ENCODE measurements at regions not wholly inside any gene's neighbourhood (a gene's known extent, or its start where the extent isn't known, plus 50 kb on each side); places are given as distances from the start of the nearest gene placed in this dataset.

DNA sequence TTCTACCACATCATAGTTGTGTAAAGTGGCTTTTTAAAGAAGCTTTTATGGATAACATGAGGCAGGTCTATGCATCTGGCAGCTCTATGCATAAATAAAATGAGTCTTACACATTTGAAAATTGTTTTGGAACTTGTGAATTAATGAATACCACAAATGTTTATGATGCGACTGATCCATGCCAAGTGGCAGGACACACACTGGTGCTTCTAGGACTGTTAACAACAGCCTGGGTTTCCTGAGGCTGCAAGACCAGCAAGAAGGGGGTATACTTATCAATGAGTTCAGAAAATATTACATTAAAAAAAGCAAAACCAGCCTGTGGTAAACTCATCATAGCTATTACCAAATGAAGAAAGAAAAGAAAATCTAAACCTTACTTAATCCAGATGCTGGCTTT is 212.9 kb upstream of the PDE10A start:
- no peaks in the 10 kb centered on the region for H3K4me1 ChIP-seq (ENCODE audit: insufficient read depth, low read length, poor library complexity, severe bottlenecking)
- H3K9me2 ChIP-seq (replicated peaks; ENCODE audit: low read depth, low read length): no peaks in the 10 kb centered on the region
- H2AFZ ChIP-seq (ENCODE audit: low read length): no peak overlapping the region
- H3F3A ChIP-seq (ENCODE audit: low read depth): no peaks in the 10 kb centered on the region
- TF ChIP-seq EZH2phosphoT487 (IDR thresholded peaks at IDR 0.05; ENCODE audit: borderline replicate concordance): no peak
- TF ChIP-seq, protein P1, sequence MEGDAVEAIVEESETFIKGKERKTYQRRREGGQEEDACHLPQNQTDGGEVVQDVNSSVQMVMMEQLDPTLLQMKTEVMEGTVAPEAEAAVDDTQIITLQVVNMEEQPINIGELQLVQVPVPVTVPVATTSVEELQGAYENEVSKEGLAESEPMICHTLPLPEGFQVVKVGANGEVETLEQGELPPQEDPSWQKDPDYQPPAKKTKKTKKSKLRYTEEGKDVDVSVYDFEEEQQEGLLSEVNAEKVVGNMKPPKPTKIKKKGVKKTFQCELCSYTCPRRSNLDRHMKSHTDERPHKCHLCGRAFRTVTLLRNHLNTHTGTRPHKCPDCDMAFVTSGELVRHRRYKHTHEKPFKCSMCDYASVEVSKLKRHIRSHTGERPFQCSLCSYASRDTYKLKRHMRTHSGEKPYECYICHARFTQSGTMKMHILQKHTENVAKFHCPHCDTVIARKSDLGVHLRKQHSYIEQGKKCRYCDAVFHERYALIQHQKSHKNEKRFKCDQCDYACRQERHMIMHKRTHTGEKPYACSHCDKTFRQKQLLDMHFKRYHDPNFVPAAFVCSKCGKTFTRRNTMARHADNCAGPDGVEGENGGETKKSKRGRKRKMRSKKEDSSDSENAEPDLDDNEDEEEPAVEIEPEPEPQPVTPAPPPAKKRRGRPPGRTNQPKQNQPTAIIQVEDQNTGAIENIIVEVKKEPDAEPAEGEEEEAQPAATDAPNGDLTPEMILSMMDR (conservative IDR thresholded peaks at IDR 0.05; ENCODE audit: low read length): no peak
- no peak overlapping the region for H3K9ac ChIP-seq (ENCODE audit: low read depth, low read length, poor library complexity, severe bottlenecking)
- H3K4me2 ChIP-seq (ENCODE audit: low read depth, low read length, poor library complexity, severe bottlenecking): no peak overlapping the region
- H4K20me1 ChIP-seq (ENCODE audit: insufficient read depth, low read length, poor library complexity, severe bottlenecking): no peaks in the 10 kb centered on the region
- no peaks in the 10 kb centered on the region for H3K36me3 ChIP-seq (ENCODE audit: insufficient read depth, low read length)
- H3K79me2 ChIP-seq (ENCODE audit: insufficient read depth, low read length): no peaks in the 10 kb centered on the region
- H3K4me3 ChIP-seq (ENCODE audit: low read length, poor library complexity, severe bottlenecking): no peak overlapping the region
- H3K27me3 ChIP-seq (ENCODE audit: insufficient read depth, low read length, poor library complexity, severe bottlenecking): peaks cover 3% of the 10 kb centered on the region
- no peaks in the 10 kb centered on the region for H3K9me3 ChIP-seq (ENCODE audit: insufficient read depth, low read depth, low read length)

DNA sequence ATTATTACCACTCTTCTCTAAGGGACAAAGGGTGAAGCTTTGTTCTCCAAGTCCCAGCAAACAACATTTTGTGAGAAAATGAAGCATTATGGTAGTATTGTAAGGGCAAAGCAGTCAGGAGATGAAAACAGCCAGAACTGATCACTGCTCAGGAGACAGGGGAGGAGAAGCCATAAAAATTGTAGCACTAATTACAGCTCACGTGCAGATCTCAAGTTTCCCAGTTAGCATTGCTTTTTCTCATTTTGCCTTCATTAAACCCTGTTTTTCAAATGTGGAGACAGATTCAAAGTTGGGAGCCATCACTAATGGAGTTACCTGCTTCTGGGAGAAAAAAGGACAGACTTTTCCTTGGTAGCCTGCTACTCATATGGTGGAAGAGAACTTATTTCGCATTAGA is 210.9 kb upstream of the PDE10A start:
- no peak for TF ChIP-seq EZH2phosphoT487 (IDR thresholded peaks at IDR 0.05; ENCODE audit: borderline replicate concordance)
- Histone ChIP-seq H3K79me2 (ENCODE audit: insufficient read depth, low read length) (no peaks in the 10 kb centered on the region), H3K4me3 (ENCODE audit: low read length, poor library complexity, severe bottlenecking) (no peak overlapping the region), H2AFZ (ENCODE audit: low read length) (no peak overlapping the region), H3K36me3 (ENCODE audit: insufficient read depth, low read length) (no peaks in the 10 kb centered on the region), H3K4me2 (ENCODE audit: low read depth, low read length, poor library complexity, severe bottlenecking) (no peak overlapping the region), H3K9me3 (ENCODE audit: insufficient read depth, low read depth, low read length) (no peaks in the 10 kb centered on the region), H3K9ac (ENCODE audit: low read depth, low read length, poor library complexity, severe bottlenecking) (no peak overlapping the region), H3F3A (ENCODE audit: low read depth) (no peaks in the 10 kb centered on the region), H3K9me2 (replicated peaks; ENCODE audit: low read depth, low read length) (no peaks in the 10 kb centered on the region), H4K20me1 (ENCODE audit: insufficient read depth, low read length, poor library complexity, severe bottlenecking) (no peaks in the 10 kb centered on the region), H3K4me1 (ENCODE audit: insufficient read depth, low read length, poor library complexity, severe bottlenecking) (no peaks in the 10 kb centered on the region), H3K27me3 (ENCODE audit: insufficient read depth, low read length, poor library complexity, severe bottlenecking) (no peaks in the 10 kb centered on the region)

GRCh38 chr6:165872811-165873210 is 209.8 kb upstream of the PDE10A start:
- Histone ChIP-seq H3K79me2 (ENCODE audit: insufficient read depth, low read length) (no peaks in the 10 kb centered on the region), H3K4me3 (ENCODE audit: low read length, poor library complexity, severe bottlenecking) (no peak overlapping the region), H3K4me1 (ENCODE audit: insufficient read depth, low read length, poor library complexity, severe bottlenecking) (no peaks in the 10 kb centered on the region), H4K20me1 (ENCODE audit: insufficient read depth, low read length, poor library complexity, severe bottlenecking) (no peaks in the 10 kb centered on the region), H3K9me3 (ENCODE audit: insufficient read depth, low read depth, low read length) (no peaks in the 10 kb centered on the region), H3K4me2 (ENCODE audit: low read depth, low read length, poor library complexity, severe bottlenecking) (no peak overlapping the region), H3K9ac (ENCODE audit: low read depth, low read length, poor library complexity, severe bottlenecking) (no peak overlapping the region), H3K27me3 (ENCODE audit: insufficient read depth, low read length, poor library complexity, severe bottlenecking) (no peaks in the 10 kb centered on the region), H3K9me2 (replicated peaks; ENCODE audit: low read depth, low read length) (no peaks in the 10 kb centered on the region), H3K36me3 (ENCODE audit: insufficient read depth, low read length) (no peaks in the 10 kb centered on the region), H2AFZ (ENCODE audit: low read length) (no peak overlapping the region), H3F3A (ENCODE audit: low read depth) (no peaks in the 10 kb centered on the region)
- TF ChIP-seq EZH2phosphoT487 (IDR thresholded peaks at IDR 0.05; ENCODE audit: borderline replicate concordance): no peak
- TF ChIP-seq, protein P1 (conservative IDR thresholded peaks at IDR 0.05; ENCODE audit: low read length): no peak

GRCh38 chr6:165872311-165872710 is 209.3 kb upstream of the PDE10A start:
- Histone ChIP-seq H3K4me1 (ENCODE audit: insufficient read depth, low read length, poor library complexity, severe bottlenecking) (no peaks in the 10 kb centered on the region), H4K20me1 (ENCODE audit: insufficient read depth, low read length, poor library complexity, severe bottlenecking) (no peaks in the 10 kb centered on the region), H3K9ac (ENCODE audit: low read depth, low read length, poor library complexity, severe bottlenecking) (no peak overlapping the region), H3F3A (ENCODE audit: low read depth) (no peaks in the 10 kb centered on the region), H3K4me2 (ENCODE audit: low read depth, low read length, poor library complexity, severe bottlenecking) (no peak overlapping the region), H3K79me2 (ENCODE audit: insufficient read depth, low read length) (no peaks in the 10 kb centered on the region), H3K4me3 (ENCODE audit: low read length, poor library complexity, severe bottlenecking) (no peak overlapping the region), H3K36me3 (ENCODE audit: insufficient read depth, low read length) (no peaks in the 10 kb centered on the region), H3K9me2 (replicated peaks; ENCODE audit: low read depth, low read length) (no peaks in the 10 kb centered on the region), H3K27me3 (ENCODE audit: insufficient read depth, low read length, poor library complexity, severe bottlenecking) (no peaks in the 10 kb centered on the region), H3K9me3 (ENCODE audit: insufficient read depth, low read depth, low read length) (no peaks in the 10 kb centered on the region), H2AFZ (ENCODE audit: low read length) (no peak overlapping the region)
- TF ChIP-seq, protein P1 (conservative IDR thresholded peaks at IDR 0.05; ENCODE audit: low read length): no peak
- no peak for TF ChIP-seq EZH2phosphoT487 (IDR thresholded peaks at IDR 0.05; ENCODE audit: borderline replicate concordance)
